ENCODE measurements at regions not wholly inside any gene's neighbourhood (a gene's known extent, or its start where the extent isn't known, plus 50 kb on each side); places are given as distances from the start of the nearest gene placed in this dataset.
"Not testable (repeated sequence)": the region's sequence is repeated elsewhere in the genome, so short reads cannot be mapped to it uniquely, and the experiment has no call there.

DNA sequence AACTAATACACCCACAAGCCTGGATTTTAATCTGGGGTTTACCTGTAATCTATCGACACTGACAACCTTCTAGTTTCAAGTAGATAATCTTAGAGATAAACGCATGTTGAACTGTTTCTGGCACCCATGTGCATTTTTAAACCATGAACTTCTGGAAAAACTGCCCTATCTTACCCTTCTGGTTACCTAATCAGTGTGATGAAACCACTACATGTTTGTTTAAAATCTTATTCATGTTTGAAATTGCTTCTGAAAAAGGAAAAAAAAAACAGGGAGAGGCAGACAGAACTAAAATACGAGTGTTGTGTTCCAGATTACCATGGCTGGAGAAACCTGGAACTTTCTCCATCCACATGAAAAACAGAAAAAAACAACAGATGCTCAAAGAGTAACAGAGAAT is 139.3 kb downstream of the MID1IP1 start:
- DNase-seq (ENCODE audit: low read depth), result no peak

DNA sequence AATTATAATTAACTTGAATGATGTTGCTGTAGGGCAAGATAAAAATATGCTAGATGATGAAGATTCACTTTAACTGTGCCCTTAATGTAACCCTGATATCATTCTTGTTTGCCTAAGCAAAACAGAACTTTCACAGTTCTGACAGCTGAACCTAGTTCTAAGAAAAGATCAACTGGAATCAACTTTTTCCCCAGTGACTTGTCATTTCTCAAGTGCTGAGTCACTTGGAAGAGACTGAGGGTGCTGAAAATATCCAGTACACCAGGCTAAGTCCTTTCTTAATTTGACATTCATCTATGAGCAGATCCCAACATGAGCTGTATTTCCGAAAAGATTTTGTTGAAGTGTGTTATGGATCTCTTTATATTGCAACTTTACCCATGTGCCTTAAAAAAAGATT is 140.4 kb downstream of the MID1IP1 start:
- no peak for DNase-seq (ENCODE audit: low read depth)

GRCh38 chrX:38943120-38943519 is 141.9 kb downstream of the MID1IP1 start:
- no peak for DNase-seq (ENCODE audit: low read depth)

- DNase-seq (ENCODE audit: low read depth), result no peak
These were observed 146.8 kb downstream of the MID1IP1 start for GRCh38 chrX:38948046-38948445.

GRCh38 chrX:38954520-38954919 is 153.3 kb downstream of the MID1IP1 start:
- DNase-seq (ENCODE audit: low read depth), result no peak

- DNase-seq (ENCODE audit: low read depth), result no peak
These were observed 158.5 kb downstream of the MID1IP1 start for GRCh38 chrX:38959736-38960135.

DNA sequence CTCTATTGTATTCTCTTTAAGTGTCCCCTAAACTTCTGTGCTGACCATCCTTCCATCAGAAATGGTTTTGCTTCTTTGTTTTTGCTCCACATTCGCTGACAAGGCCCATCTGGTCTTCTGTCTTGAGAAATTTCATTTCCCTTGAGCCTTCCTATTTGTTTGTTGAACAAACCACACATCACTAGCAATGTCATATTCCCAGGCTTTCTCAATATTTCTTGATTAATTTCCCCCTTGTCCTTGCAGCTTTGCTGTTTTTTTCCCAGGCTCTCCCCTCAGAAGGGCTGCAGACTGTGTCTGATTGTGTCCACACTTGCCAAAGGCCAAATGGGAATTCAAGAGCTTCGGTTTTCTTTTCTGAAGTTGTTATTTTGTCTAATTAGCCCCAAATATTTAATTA is 158.9 kb downstream of the MID1IP1 start:
- DNase-seq (ENCODE audit: low read depth), result no peak

GRCh38 chrX:38961936-38962335 is 160.7 kb downstream of the MID1IP1 start:
- no peak for DNase-seq (ENCODE audit: low read depth)

DNA sequence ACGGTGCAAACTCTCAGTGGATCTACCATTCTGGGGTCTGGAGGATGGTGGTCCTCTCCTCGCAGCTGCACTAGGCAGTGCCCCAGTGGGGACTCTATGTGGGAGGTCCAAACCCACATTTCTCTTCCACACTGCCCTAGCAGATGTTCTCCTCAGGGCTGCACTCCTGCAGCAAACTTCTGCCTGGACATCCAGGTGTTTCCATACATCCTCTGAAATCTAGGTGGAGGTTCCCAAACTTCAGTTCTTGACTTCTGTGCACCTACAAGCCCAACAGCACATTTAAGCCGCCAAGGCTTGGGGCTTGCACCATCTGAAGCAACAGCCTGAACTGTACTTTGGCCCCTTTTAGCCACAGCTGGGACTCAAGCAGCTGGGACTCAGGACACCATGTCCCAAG is 162.0 kb downstream of the MID1IP1 start:
- not testable (repeated sequence) for DNase-seq (ENCODE audit: low read depth)

GRCh38 chrX:38965888-38966287 is 164.6 kb downstream of the MID1IP1 start:
- DNase-seq (ENCODE audit: low read depth), result no peak

DNA sequence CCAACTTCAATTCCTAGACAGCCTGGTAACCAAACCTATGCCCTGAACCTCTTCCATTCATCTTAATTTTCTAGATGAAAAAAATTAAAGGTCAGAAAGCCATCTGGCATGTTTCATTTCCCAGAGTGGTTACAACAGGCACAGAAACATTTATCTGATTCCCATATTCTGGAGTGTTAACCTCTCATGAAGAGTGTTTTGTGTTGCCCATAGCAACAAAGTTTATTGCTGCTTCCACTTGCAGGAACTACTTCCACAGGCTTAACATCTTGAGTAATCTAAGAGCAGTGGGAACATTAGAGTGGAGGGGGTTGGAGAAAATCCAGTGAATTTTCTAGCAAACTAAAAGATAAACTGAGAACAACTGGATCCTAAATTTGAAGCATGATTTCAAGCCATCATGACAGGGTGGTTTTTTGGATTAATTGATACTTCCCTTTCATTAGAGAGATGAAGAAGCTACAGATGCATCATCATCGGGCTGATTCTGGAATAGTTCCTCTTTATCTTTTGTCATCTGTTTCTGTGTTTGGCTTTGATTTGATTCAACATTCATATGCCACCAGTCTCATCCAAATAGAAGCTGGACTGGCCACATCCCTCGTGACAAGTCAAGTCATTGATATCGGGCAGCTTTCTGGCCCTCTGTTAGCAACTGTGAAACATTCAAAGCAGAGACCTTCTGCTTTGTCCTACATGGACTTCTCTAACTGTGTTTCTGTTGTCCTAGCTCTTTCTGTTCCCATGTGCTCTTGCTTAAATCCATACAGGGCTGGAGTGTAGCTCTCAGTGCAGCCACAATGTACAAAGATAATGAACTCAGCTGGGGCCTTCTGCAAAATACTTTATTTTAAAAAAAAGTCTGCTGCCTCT is 167.3 kb downstream of the MID1IP1 start:
- DNase-seq (ENCODE audit: low read depth), result no peak

GRCh38 chrX:38970074-38970473 is 168.8 kb downstream of the MID1IP1 start:
- no peak for DNase-seq (ENCODE audit: low read depth)

GRCh38 chrX:38970845-38971244 is 169.6 kb downstream of the MID1IP1 start:
- DNase-seq (ENCODE audit: low read depth), result no peak

DNA sequence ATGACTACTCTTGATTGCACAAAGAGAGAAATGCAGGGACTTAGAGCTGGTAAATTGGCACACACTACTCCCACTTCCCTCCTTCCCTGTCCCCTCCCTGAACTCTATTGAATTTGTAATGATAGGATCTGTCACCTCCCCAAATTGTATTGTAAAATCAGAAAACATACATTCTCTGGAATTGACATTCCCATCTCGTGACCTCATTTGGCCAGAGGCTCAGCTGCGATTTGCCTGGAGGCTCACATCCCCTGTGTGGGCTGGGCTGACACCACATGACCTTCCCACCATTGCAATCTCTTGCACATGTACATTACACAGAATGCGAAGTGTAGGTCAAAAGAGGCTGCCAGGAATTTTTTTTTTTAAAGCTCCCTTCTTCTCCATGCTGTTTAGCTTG is 172.1 kb downstream of the MID1IP1 start:
- DNase-seq (ENCODE audit: low read depth), result no peak

- DNase-seq (ENCODE audit: low read depth), result no peak
These were observed 173.3 kb downstream of the MID1IP1 start for GRCh38 chrX:38974542-38974941.

GRCh38 chrX:38975368-38975942 is 174.2 kb downstream of the MID1IP1 start:
- no peak for DNase-seq (ENCODE audit: low read depth)

DNA sequence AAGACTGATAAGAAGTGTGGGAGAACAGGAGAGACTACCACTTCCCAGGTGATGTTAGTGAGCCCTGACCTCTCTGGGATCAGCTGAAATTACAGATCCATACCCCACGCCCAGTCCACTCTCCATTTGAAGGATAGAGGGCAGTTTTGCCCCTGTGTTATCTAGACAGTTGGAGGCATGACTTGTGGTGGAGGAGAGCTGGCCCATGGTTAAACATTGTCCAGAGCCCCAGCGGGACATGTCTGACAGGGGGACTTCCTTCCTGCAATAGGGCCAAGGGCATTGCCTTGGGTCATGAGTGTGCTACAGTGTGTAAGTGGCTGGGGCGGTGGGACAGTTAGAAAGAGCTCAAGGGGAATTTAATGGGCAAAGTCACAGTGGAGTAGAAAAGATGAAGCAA is 181.1 kb downstream of the MID1IP1 start:
- DNase-seq (ENCODE audit: low read depth), result no peak

DNA sequence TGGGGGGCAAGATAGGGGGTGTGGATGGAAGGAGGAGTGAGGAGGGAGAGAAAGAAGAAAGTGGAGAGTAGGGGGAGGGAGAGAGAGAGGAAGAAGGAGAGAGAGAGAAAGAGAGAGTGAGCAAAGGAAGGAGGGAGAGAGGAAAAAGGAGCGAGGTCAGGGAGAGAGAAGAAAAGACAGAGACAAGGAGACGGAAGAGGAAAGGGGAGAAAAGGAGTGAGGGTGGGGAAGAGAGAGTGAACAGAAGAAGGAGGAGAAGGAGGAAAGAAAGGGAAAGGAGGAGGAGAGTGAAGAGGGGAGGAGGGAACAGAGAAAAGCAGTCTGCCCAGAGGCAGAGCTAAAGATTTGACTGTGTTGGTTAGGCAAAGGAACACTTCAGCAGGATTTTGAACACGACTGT is 181.6 kb downstream of the MID1IP1 start:
- no peak for DNase-seq (ENCODE audit: low read depth)

GRCh38 chrX:38985375-38985774 is 184.1 kb downstream of the MID1IP1 start:
- no peak for DNase-seq (ENCODE audit: low read depth)

DNA sequence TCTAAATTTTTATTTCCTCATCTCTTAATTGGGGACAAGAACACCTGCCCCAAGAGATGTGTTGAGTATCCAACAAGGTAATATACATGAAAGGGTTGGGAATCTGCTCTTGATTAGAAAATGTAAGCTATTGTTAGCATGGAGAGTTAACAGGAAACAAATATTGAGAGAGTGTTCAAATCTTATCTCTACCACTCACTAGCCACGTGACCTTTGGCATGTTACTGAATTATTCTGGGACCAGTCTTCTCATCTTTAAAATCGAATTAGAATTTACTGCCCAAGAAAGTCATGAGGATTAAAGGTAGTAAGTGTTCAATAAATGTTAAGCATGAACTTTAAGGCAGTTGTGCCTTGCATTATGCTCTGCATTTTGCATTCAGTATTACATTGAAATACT is 184.7 kb downstream of the MID1IP1 start:
- no peak for DNase-seq (ENCODE audit: low read depth)

DNA sequence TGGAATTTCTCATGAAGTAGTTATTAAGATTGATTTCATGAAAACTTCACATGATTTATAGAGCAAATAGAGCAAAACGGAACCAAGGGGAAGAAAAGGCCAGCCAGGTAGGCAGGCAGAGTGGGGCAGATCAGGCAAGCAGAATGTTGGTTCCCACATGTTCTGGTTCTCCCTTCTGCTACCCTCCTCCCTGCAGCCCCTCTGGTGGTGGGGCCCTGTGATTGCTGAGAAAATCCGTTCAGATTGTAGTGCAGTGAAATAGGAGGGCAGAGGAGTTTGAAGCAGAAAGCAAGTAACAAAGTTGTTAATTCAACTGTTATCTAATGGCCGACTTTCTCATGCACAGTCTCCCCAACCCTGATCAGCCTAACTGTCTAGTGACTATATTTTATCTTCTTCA is 185.3 kb downstream of the MID1IP1 start:
- no peak for DNase-seq (ENCODE audit: low read depth)

GRCh38 chrX:38987198-38987651 is 186.0 kb downstream of the MID1IP1 start:
- no peak for DNase-seq (ENCODE audit: low read depth)

DNA sequence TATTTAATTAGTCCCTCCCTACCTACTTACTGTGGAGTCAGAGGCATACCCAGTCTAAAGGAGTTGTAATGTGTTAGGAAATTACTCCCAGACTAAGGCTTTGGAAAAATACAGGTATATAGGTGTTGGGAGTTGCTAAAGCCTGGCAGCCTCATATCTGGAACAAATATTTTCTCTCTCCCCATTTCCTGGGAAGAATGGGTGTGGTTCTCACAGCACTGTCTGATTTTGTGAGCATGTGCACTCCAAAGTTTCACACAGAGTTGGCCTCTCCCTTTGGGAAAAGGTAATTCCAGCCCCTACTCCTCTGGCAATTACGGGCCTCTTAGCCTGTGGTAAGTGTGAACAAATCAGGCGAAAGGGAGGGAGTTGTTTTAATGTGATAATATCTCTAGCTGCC is 187.0 kb downstream of the MID1IP1 start:
- DNase-seq (ENCODE audit: low read depth), result no peak

GRCh38 chrX:38989076-38989475 is 187.8 kb downstream of the MID1IP1 start:
- DNase-seq (ENCODE audit: low read depth), result no peak
